SK-N-SH treated with all-trans-retinoic acid at 6 μM for 48 hours (cell line): ENCODE measurements at regions not wholly inside any gene's neighbourhood (a gene's known extent, or its start where the extent isn't known, plus 50 kb on each side); places are given as distances from the start of the nearest gene placed in this dataset.

ENCODE experiments used
- ARNTL ChIP-seq: fragments of 450-650 bp; formaldehyde crosslinking; IDR thresholded peaks from 2 replicates; pipeline ENCODE4 v1.5.0; 2020; ENCODE audit warnings: low read depth, mild to moderate bottlenecking, moderate library complexity, borderline replicate concordance
- BACH2 ChIP-seq: fragments of 250-450 bp; sonication (Bioruptor Pico); IDR thresholded peaks from 2 replicates; pipeline ENCODE4 v1.9.0; 2021; ENCODE audit warnings: mild to moderate bottlenecking, borderline replicate concordance
- CSRNP3 ChIP-seq: fragments of 250-450 bp; sonication (Bioruptor Pico); IDR thresholded peaks from 2 replicates; pipeline ENCODE4 v1.5.1; 2021; ENCODE audit warnings: mild to moderate bottlenecking, moderate library complexity
- ESRRG ChIP-seq: fragments of 250-450 bp; sonication (Bioruptor Pico); IDR thresholded peaks from 2 replicates; pipeline ENCODE4 v1.6.1; 2021; ENCODE audit warnings: mild to moderate bottlenecking
- ISL1 ChIP-seq: fragments of 250-450 bp; sonication (Bioruptor Pico); IDR thresholded peaks from 2 replicates; pipeline ENCODE4 v2.1.2; 2022; ENCODE audit warnings: mild to moderate bottlenecking, moderate library complexity
- OSR1 ChIP-seq: fragments of 250-450 bp; sonication (Bioruptor Pico); IDR thresholded peaks from 2 replicates; pipeline ENCODE4 v1.8.0; 2022; ENCODE audit warnings: moderate library complexity, mild to moderate bottlenecking, inconsistent platforms
- PATZ1 ChIP-seq: fragments of 250-450 bp; sonication (Bioruptor Pico); IDR thresholded peaks from 2 replicates; pipeline ENCODE4 v1.8.0; 2020; ENCODE audit warnings: mild to moderate bottlenecking, moderate library complexity, borderline replicate concordance
- RARB ChIP-seq: fragments of 250-450 bp; sonication (Bioruptor Pico); IDR thresholded peaks from 2 replicates; pipeline ENCODE4 v1.8.0; 2021; ENCODE audit warnings: mild to moderate bottlenecking, moderate library complexity
- TCF4 ChIP-seq: fragments of 250-450 bp; sonication (Bioruptor Pico); IDR thresholded peaks from 2 replicates; pipeline ENCODE4 v1.8.0; 2021; ENCODE audit warnings: mild to moderate bottlenecking, moderate library complexity, borderline replicate concordance
- ZFP30 ChIP-seq: fragments of 450-650 bp; formaldehyde crosslinking; IDR thresholded peaks from 2 replicates; pipeline ENCODE4 v1.5.0; 2022; ENCODE audit warnings: mild to moderate bottlenecking, moderate library complexity
- ZNF565 ChIP-seq: fragments of 450-650 bp; formaldehyde crosslinking; conservative IDR thresholded peaks from 2 replicates; pipeline ENCODE4 v1.5.0; 2020; ENCODE audit warnings: low read depth, mild to moderate bottlenecking, moderate library complexity
- ZNF70 ChIP-seq: fragments of 450-650 bp; formaldehyde crosslinking; IDR thresholded peaks from 2 replicates; pipeline ENCODE4 v1.5.0; 2020; ENCODE audit warnings: mild to moderate bottlenecking, moderate library complexity
- TF ChIP-seq, protein P1 (sequence below): fragments of 250-450 bp; sonication (Bioruptor Pico); IDR thresholded peaks from 2 replicates; pipeline ENCODE4 v1.5.1; 2020; ENCODE audit warnings: low read depth, mild to moderate bottlenecking, moderate library complexity

GRCh38 chr6:81063891-81064290, 688.6 kb downstream of the TENT5A start:
- TF ChIP-seq TCF4 (CRISPR knock-in tag): no peak
- TF ChIP-seq, protein P1, sequence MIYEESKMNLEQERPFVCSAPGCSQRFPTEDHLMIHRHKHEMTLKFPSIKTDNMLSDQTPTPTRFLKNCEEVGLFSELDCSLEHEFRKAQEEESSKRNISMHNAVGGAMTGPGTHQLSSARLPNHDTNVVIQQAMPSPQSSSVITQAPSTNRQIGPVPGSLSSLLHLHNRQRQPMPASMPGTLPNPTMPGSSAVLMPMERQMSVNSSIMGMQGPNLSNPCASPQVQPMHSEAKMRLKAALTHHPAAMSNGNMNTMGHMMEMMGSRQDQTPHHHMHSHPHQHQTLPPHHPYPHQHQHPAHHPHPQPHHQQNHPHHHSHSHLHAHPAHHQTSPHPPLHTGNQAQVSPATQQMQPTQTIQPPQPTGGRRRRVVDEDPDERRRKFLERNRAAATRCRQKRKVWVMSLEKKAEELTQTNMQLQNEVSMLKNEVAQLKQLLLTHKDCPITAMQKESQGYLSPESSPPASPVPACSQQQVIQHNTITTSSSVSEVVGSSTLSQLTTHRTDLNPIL (CRISPR knock-in tag): no peak
- no peak for TF ChIP-seq ZNF565
- no peak for TF ChIP-seq OSR1 (CRISPR knock-in tag)
- TF ChIP-seq ESRRG: no peak
- TF ChIP-seq ISL1 (CRISPR knock-in tag): no peak
- no peak for TF ChIP-seq ZFP30
- no peak for TF ChIP-seq ARNTL (CRISPR knock-in tag)
- no peak for TF ChIP-seq CSRNP3
- TF ChIP-seq PATZ1: no peak
- TF ChIP-seq RARB (CRISPR knock-in tag): no peak
- TF ChIP-seq BACH2 (CRISPR knock-in tag): no peak
- no peak for TF ChIP-seq ZNF70 (CRISPR knock-in tag)
